HG03064 (cell line): ENCODE measurements at regions not wholly inside any gene's neighbourhood (a gene's known extent, or its start where the extent isn't known, plus 50 kb on each side); places are given as distances from the start of the nearest gene placed in this dataset.
"Not testable (repeated sequence)": the region's sequence is repeated elsewhere in the genome, so short reads cannot be mapped to it uniquely, and the experiment has no call there.

Experiments
- ATAC-seq: cut with Tn5 transposase; IDR thresholded peaks from one replicate; pipeline ENCODE4 v1.9.1; 2021; ENCODE audit warnings: low read depth; ENCODE audit not compliant: unreplicated experiment

DNA sequence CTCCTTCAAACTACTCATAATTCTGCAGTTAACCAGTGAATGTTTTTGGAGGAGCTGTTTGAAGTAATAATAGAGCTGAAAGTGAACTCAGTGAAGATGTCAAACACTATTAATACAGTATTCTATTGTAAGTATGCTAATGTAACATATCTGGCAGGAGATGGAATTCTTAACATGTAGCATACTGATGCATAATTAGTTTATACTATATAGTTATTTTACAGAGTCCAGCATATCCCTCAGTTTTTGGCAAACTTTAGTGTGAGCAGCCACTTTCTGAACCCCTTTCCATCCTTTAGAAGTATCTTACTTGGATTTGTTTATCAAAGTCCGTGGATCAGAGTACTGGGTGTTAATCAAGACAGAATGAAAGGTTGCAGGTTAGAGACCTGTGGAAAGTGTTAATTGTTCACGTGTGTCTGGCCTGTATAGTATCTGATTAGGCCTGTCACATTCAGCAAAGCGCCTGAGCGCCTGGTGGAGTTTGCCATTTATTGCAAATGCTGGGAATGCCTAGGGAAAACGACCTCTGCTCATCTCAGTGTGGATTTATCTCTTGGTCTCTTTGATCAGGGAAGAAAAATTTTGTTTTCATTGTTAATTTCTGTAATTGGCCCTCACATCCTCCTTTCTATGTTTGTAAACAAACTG lies 251.7 kb upstream of the MAD2L1 start:
- ATAC-seq, result no peak

DNA sequence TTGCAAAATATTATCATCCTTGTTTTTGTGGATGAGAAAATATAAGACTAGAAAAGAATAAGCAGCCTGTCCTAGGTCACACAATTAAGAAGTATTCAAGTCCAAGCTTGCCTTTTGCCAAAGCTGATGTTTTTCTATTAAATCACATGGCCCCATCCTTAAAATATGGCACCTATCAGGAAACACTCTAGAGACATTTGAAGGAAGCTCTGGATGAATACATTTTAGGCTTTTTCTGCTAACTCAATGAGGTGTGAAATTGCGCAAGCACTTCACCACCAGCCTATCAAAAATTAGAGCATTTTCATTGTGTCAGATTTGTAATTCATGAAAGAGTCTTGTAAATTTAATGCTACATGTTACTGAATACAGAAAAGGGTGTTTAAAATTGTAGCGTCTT lies 251.1 kb upstream of the MAD2L1 start:
- no peak for ATAC-seq

DNA sequence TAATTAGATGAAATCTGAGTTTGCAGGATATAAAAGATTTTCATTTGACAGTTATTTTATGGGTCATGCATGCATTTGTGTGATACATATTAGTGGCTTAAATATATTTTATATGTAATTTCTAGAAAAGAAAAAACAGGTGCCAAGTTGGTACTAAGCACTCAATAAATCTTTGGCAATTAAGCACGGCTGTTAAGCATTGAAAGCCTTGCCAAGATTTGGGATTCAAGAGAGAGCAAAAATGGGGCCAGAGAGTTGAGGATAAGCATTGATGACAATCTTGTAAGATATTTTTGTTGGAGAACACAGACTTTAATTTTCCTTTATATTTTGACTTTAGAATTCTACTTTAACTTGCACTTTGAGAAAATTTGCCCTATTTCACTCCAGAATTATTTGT lies 249.8 kb upstream of the MAD2L1 start:
- no peak for ATAC-seq

DNA sequence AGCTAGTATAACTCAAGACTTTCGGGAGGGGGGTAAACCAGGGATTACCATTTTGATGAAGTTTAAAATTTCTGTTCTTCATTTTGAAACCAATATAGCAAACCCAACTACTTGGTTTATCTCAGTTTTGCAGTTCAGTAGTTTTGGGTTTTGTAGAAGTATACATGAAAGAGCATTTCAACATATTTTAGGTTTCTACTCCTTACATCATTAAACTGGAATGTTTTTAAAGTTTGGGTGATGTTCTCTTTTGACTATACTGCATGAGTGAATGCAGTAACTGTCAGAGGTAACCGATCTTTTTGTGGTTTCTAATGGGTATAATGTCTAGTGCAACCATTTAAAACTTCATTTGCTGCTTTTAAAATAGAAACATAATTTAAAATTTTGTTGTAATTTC lies 248.3 kb upstream of the MAD2L1 start:
- no peak for ATAC-seq

DNA sequence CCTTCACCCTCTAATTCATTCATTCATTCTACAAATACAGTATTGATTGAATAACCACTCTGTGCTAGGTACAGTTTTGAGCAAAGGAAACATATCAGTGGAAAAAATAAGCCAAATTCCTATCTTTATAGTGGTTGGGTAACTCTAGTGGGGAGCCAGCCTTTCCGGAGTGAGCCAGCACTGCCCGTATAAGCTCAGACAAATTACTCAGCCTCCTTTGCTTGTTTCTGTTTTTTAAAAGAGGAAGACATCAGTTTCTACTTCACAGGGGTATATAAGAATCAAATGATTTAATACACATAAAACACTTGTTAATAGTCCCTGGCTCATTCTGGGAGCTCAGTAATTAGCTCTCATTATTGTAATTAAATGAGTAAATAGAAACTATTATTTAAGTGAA lies 238.2 kb upstream of the MAD2L1 start:
- no peak for ATAC-seq

DNA sequence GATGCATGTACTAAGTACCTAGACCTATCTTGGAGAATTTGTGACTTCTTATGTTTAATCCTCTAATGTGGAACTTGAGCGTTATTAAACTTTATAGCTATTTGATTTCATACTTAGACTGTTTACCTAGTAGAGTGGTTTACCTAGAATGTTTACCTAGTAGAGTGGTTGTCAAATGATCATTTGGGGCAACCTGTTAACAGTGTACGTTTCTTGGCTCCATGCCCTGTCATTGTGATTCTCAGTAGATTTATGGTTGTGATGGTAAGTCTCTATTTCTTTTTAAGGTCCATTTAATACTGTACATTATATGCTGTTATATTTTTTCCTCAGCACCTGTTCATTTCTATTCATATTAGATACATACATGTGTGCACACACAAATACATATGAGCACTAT lies 233.0 kb upstream of the MAD2L1 start:
- ATAC-seq, result no peak

DNA sequence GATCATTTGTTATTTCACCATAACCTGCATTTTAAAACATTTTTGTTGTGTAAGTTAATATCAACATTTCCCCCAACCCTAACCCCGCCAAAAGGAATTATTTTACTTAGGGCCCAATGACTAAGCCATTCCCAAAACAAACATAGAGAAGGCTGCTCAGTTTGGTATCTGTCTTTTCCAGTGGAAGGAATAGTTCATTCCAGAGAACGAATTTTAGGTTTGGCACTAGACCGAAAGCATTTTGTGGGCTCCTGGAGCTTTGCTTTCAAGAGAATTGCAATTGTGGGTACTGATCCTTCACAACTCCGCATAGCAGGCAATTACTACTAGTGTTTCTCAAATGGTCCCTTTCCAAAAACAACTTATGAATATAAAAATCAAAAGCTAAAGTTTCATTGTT lies 226.7 kb upstream of the MAD2L1 start:
- ATAC-seq, result no peak

DNA sequence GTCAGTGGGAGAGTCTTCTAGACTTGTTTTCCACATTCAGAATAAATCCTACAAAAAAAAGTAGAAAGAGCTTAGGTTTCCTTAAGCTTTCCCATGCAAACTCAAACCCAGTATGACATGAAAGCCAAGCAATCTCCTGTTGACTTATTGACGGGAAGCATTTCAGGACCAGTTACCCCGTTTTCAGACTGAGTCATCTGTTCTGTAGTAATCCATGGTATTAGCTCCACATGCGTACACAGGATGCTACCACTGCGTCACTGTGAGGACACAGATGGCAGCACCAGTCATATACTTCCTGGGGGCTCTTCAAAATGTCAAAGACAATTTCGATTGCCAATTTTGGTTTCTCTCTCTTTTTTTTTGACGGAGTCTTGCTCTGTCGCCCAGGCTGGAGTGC lies 224.9 kb upstream of the MAD2L1 start:
- no peak for ATAC-seq

DNA sequence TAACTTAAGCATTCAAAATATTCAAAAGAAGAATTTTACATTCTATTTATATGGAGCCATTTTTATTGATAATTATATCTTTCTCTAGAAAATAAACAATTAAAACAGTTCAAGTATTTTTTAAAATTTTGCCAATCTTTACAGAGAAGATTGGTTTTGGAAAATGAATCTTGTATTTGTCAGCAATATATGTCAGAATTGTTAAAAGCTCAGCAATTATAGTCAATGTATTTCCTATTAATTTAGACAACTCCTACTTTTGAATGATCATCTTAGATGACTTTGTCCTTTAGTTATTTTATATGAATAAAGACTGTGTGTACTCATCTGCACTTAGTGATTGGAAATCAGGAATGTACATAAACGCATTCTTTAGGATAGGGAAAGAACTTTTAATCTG lies 223.9 kb upstream of the MAD2L1 start:
- ATAC-seq, result no peak

DNA sequence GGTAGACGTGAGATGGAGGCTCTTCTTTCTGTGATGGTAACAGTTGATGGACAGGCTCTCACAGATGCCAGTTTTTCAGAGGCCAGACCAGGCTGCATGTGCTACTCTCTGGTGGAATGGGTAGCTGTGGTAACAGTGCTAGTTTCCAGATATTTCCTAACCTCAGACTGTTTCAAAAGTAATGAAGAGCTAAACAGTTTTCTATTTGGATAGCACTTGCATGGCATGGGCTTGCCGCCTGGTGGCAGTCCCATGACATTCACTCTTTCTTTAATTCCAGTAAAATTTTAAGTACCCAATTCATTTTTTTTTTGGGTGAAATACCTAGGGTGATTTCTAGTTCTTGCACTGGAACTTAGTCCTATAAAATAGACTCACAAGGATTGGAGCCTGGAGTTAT lies 220.2 kb upstream of the MAD2L1 start:
- no peak for ATAC-seq

DNA sequence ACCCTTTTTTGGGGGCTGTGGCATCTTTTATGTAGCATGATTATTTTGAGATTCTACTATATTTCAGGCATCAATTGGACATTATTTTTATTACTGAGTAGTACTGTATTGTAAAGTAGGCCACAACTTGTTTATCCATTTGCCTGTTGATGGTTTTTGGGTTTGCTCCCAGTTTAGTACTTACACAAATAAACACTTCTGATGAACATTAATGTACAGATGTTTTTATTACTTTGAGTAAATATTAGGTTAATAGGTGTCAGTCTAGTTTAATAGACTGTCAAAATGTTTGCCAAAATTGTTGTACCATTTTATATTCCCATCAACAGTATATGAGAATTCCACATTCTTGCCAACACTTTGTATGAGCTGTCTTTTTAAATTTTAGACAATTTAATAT lies 214.9 kb upstream of the MAD2L1 start:
- no peak for ATAC-seq

DNA sequence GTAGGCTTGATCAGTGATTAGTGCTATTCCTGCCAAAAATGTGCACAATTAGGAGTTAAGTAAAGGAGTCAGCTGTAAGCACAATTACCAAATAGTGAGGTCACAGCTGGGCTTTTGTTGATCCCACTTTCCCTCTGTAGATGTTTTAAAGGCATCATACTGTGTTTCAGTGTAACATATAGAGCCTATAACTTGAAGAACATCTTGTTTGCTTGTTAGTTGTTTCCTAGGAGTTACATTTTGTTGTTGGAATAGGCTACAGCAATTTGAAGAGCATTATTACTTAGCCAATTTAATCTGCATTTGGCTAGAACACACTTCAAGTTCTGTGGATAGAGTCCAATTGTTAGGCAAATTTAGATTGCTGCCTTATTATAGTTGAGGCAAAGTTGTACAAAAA lies 210.7 kb upstream of the MAD2L1 start:
- ATAC-seq, result no peak

DNA sequence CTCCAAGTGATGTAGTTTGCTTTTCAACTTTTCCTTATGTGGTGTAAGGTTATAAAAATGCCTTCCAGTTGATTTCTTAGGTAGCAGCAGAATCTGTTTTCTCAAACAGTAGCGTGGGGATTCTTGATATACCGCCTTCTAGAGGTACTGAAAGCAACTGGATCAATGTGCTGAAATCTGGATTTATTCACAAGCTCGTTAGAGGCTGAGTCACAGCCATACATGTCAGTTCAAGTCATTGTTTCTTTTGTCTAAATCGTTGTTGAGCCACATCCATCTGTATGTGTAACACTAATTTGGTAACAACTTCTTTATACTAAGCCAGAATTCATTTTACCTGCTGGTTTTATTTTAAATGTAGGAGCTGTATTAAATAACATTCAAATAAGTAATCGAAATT lies 200.0 kb upstream of the MAD2L1 start:
- no peak for ATAC-seq

DNA sequence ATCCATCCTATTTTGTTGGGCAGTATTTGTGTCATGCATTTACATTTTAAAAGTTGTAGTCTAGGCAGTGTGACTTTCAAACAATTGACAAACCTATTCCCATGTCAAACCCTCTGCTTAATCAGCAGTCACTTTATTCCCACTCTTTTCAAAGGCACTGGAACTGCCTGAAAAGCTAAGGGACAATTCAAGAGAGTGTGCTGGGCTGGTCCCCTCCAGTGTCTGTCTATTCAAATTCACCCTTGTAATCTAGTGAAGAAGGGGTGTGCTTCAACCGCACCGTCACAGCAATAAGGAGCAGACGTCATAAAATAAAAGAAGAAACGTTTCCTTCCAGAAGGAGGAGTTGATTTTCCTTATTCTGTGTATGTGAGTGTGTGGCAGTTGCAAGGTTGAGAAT lies 197.0 kb upstream of the MAD2L1 start:
- no peak for ATAC-seq

DNA sequence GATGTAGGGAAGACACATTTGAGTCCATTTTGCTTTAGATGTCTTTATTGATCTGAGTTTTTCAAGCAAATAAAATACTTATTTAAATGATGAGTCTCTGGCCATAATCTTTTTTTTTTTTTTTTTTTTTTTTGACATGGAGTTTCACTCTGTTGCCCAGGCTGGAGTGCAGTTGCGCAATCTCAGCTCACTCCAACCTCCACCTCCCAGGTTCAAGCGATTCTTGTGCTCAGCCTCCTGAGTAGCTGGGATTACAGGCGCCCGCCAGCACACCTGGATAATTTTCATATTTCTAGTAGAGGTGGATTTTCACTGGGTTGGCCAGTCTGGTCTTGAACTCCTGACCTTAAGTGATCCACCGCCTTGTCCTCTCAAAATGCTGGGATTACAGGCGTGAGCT lies 194.5 kb upstream of the MAD2L1 start:
- no peak for ATAC-seq

DNA sequence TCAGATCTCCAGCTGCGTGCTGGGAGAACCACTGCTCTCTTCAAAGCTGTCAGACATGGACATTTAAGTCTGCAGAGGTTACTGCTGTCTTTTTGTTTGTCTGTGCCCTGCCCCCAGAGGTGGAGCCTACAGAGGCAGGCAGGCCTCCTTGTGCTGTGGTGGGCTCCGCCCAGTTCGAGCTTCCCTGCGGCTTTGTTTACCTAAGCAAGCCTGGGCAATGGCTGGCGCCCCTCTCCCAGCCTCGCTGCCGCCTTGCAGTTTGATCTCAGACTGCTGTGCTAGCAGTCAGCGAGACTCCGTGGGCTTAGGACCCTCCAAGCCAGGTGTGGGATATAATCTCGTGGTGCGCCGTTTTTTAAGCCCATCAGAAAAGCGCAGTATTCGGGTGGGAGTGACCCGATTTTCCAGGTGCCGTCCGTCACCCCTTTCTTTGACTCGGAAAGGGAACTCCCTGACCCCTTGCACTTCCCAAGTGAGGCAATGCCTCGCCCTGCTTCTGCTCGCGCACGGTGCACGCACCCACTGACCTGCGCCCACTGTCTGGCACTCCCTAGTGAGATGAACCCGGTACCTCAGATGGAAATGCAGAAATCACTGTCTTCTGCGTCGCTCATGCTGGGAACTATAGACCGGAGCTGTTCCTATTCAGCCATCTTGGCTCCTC lies 189.6 kb upstream of the MAD2L1 start:
- not testable (repeated sequence) for ATAC-seq

DNA sequence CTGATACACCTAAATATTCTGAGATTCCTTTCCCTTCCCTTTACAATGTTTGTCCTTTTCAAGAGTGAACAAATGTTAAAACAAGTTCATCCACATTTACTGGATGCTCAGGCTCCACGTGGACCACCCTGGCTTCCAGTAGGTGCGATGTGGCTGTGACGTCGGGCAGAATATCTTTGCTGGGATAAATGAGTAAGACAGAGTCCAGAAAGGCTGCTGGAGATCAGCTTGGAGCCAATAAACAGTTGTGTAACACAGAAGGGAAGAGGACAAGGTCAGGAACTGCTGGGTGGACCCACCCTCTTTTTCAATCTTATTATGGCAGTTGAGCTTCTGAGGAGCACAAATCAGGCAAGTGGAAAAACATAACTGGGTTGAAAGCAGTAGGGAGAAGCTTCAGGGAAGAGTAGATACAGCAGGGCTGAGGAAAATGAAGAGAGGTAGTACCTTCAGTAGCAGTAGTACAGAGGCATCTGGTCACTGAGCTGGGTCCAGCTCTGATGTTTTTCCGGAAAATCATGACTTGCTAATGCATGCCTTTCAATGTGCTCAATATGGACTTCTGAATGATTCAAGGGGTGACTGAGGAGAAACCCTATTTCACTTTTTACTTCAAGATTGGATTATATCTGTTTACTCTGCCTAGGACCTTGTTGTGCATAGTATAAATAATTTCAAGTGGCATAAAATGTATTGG lies 171.8 kb upstream of the MAD2L1 start:
- no peak for ATAC-seq

DNA sequence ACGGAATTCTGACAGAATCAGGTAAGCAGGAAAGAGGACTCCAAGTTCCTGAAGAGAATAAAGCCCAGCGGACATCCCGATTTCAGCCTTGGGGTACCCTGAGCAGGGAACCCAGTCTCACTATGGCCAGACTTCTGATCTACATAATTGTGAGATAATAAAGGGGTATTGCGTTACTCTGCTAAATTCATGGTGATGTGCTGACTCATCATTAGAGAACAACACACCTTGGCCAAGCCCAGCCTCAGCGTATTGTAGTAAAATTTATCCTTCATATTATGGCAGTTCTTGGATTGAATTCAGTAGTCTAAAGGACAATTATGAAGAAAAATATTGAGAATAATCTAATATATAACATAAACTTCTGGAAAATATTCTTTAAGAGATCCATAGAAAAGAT lies 170.2 kb upstream of the MAD2L1 start:
- ATAC-seq, result no peak

DNA sequence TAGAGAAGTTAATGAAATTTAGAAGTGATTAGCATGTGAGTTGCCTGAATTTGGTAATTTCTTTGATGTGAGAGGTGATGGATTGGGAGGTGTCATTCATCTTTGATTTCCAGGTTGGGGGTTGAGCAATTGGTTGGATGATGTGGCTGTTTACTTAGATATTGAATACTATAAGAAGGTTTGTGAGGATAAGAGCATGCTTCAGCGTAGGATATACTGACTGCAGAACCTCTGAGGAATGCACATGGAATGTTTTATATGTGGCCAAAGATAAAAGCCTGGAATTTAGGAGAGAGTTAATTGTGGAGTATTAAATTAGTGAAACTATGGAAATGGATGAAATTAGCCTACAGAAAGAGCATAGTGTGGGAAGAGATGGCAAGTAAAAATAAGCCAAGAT lies 165.4 kb upstream of the MAD2L1 start:
- no peak for ATAC-seq

DNA sequence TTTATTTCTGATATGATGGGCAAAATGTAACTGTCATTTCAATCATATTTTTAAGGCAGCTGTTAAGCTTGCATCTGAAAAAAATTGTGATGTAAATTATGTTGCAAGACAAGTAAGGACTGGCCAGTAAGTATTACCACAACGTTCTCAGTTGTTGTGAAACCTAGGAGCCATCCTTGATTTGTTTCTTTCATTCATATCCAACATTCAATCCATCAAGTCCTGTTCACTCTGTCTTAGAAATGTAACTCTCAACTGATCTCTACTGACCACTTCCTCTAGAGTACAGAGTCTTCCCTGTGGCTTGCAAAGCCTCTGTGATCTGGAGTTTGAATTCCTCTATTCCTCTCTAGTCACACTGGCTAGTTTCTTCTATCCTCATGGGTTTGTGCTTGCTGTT lies 161.4 kb upstream of the MAD2L1 start:
- ATAC-seq, result no peak

DNA sequence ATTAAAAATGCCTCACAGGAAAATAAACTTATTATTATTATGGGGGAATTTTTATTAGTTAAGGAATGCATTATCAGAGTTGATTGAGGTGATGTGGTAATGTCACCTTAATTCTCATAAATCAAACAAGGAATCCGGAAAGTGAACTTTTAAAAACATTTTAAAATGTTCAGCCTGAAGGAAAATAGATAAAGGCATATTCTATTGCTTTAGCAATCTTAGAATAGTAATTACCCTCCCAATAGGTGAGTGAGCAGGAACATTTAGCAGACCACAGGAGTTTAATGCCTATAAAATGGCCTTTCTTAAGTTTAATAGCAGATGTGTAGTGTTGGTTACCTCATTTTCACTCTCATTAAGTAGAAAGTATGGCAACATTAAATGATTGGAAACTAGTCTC lies 160.9 kb upstream of the MAD2L1 start:
- no peak for ATAC-seq

DNA sequence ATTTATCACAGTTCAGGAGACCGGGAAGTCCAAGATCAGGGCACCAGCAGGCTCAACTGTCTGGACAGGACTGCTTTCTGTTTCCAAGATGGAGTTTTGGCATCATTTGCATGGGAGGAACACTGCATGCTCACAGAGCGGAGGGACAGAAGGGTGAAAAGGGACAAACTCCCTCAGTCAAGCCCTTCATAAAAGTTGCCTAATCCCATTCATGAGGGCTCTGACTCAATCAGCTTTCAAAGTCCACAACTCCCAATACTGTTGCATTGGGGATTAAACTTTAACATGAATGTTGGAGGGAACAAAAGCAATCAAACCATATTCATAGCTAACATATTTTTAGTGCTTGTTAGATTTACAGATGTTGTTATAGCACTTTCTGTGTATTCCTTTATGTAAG lies 158.9 kb upstream of the MAD2L1 start:
- no peak for ATAC-seq
